ENCODE measurements at regions not wholly inside any gene's neighbourhood (a gene's known extent, or its start where the extent isn't known, plus 50 kb on each side); places are given as distances from the start of the nearest gene placed in this dataset.

GRCh38 chr13:112324116-112324515 is 52.0 kb upstream of the SPACA7 start:
- Histone ChIP-seq H3K9ac (ENCODE audit: low read length) (no peak overlapping the region), H3K23ac (ENCODE audit: low read length) (no peak overlapping the region), H3K79me1 (ENCODE audit: low read length) (no peaks in the 10 kb centered on the region), H3K27ac (ENCODE audit: low read depth, low read length) (no peak overlapping the region), H3K4ac (ENCODE audit: low read depth, low read length) (no peak overlapping the region), H2BK5ac (ENCODE audit: low read depth, low read length, poor library complexity) (no peak overlapping the region), H4K91ac (ENCODE audit: low read depth, low read length) (no peak overlapping the region), H4K8ac (ENCODE audit: low read depth, low read length) (no peak overlapping the region), H2BK120ac (ENCODE audit: insufficient read depth, low read length, poor library complexity) (no peak overlapping the region), H3K4me3 (ENCODE audit: low read depth, low read length) (no peak overlapping the region), H2AFZ (ENCODE audit: insufficient read depth, low read length, poor library complexity) (no peak overlapping the region), H3K4me2 (ENCODE audit: low read length) (no peak overlapping the region), H4K12ac (ENCODE audit: low read depth, low read length) (no peak overlapping the region), H3K36me3 (ENCODE audit: control insufficient read depth in 1 of 2, insufficient read depth in 2 of 2, low read length in 2 of 2) (no peaks in the 10 kb centered on the region), H3K18ac (ENCODE audit: low read length) (no peak overlapping the region), H3K4me1 (ENCODE audit: control insufficient read depth in 1 of 2, insufficient read depth in 2 of 2, low read length in 2 of 2) (no peaks in the 10 kb centered on the region), H3K79me2 (ENCODE audit: control insufficient read depth, insufficient read depth, low read length, poor library complexity) (no peaks in the 10 kb centered on the region), H2AK5ac (ENCODE audit: low read length) (no peak overlapping the region), H3K9me3 (ENCODE audit: insufficient read depth, low read depth, low read length) (peaks cover 6% of the 10 kb centered on the region), H3K27me3 (ENCODE audit: insufficient read depth, low read length) (no peaks in the 10 kb centered on the region), H3K14ac (ENCODE audit: low read length) (no peak overlapping the region), H2BK12ac (ENCODE audit: low read length) (no peak overlapping the region)
- WGBS (ENCODE audit: extremely low coverage, insufficient coverage, insufficient read length) = no CpG with 5 or more reads among the region's 16 CpGs
- DNase-seq = no peak

GRCh38 chr13:112325142-112325808 is 50.9 kb upstream of the SPACA7 start:
- Histone ChIP-seq H3K79me1 (ENCODE audit: low read length) (no peaks in the 10 kb centered on the region), H3K4me2 (ENCODE audit: low read length) (no peak overlapping the region), H4K91ac (ENCODE audit: low read depth, low read length) (no peak overlapping the region), H3K9ac (ENCODE audit: low read length) (no peak overlapping the region), H3K27ac (ENCODE audit: low read depth, low read length) (no peak overlapping the region), H3K9me3 (ENCODE audit: insufficient read depth, low read depth, low read length) (peaks cover 2% of the 10 kb centered on the region), H4K8ac (ENCODE audit: low read depth, low read length) (no peak overlapping the region), H2BK12ac (ENCODE audit: low read length) (no peak overlapping the region), H2AK5ac (ENCODE audit: low read length) (no peak overlapping the region), H3K23ac (ENCODE audit: low read length) (no peak overlapping the region), H3K4me3 (ENCODE audit: low read depth, low read length) (no peak overlapping the region), H3K27me3 (ENCODE audit: insufficient read depth, low read length) (no peaks in the 10 kb centered on the region), H2BK5ac (ENCODE audit: low read depth, low read length, poor library complexity) (no peak overlapping the region), H2AFZ (ENCODE audit: insufficient read depth, low read length, poor library complexity) (no peak overlapping the region), H3K79me2 (ENCODE audit: control insufficient read depth, insufficient read depth, low read length, poor library complexity) (no peaks in the 10 kb centered on the region), H3K18ac (ENCODE audit: low read length) (no peak overlapping the region), H3K14ac (ENCODE audit: low read length) (no peak overlapping the region), H4K12ac (ENCODE audit: low read depth, low read length) (no peak overlapping the region), H2BK120ac (ENCODE audit: insufficient read depth, low read length, poor library complexity) (no peak overlapping the region), H3K4me1 (ENCODE audit: control insufficient read depth in 1 of 2, insufficient read depth in 2 of 2, low read length in 2 of 2) (no peaks in the 10 kb centered on the region), H3K36me3 (ENCODE audit: control insufficient read depth in 1 of 2, insufficient read depth in 2 of 2, low read length in 2 of 2) (no peaks in the 10 kb centered on the region), H3K4ac (ENCODE audit: low read depth, low read length) (no peak overlapping the region)
- no peak for DNase-seq
- WGBS (ENCODE audit: extremely low coverage, insufficient coverage, insufficient read length) = no CpG with 5 or more reads among the region's 26 CpGs

- no peak overlapping the region for H2AK5ac ChIP-seq (ENCODE audit: low read length)
- H3K4me1 ChIP-seq (ENCODE audit: control insufficient read depth in 1 of 2, insufficient read depth in 2 of 2, low read length in 2 of 2) = peaks cover 0 to 2% of the 10 kb centered on the region in 2 experiments
- H3K23ac ChIP-seq (ENCODE audit: low read length) = no peak overlapping the region
- H3K4me3 ChIP-seq (ENCODE audit: low read depth, low read length) = no peak overlapping the region
- H3K14ac ChIP-seq (ENCODE audit: low read length) = no peak overlapping the region
- WGBS (ENCODE audit: extremely low coverage, insufficient coverage, insufficient read length) = no CpG with 5 or more reads among the region's 26 CpGs
- no peak overlapping the region for H3K4ac ChIP-seq (ENCODE audit: low read depth, low read length)
- no peak overlapping the region for H4K12ac ChIP-seq (ENCODE audit: low read depth, low read length)
- H2AFZ ChIP-seq (ENCODE audit: insufficient read depth, low read length, poor library complexity) = no peak overlapping the region
- H3K9ac ChIP-seq (ENCODE audit: low read length) = no peak overlapping the region
- no peak overlapping the region for H3K27ac ChIP-seq (ENCODE audit: low read depth, low read length)
- peaks cover 1% of the 10 kb centered on the region for H3K9me3 ChIP-seq (ENCODE audit: insufficient read depth, low read depth, low read length)
- no peaks in the 10 kb centered on the region for H3K79me2 ChIP-seq (ENCODE audit: control insufficient read depth, insufficient read depth, low read length, poor library complexity)
- no peak overlapping the region for H4K91ac ChIP-seq (ENCODE audit: low read depth, low read length)
- no peak for DNase-seq
- H4K8ac ChIP-seq (ENCODE audit: low read depth, low read length) = no peak overlapping the region
- H2BK5ac ChIP-seq (ENCODE audit: low read depth, low read length, poor library complexity) = no peak overlapping the region
- no peak overlapping the region for H2BK120ac ChIP-seq (ENCODE audit: insufficient read depth, low read length, poor library complexity)
- H3K4me2 ChIP-seq (ENCODE audit: low read length) = no peak overlapping the region
- H3K27me3 ChIP-seq (ENCODE audit: insufficient read depth, low read length) = peaks cover 5% of the 10 kb centered on the region
- no peaks in the 10 kb centered on the region for H3K79me1 ChIP-seq (ENCODE audit: low read length)
- H2BK12ac ChIP-seq (ENCODE audit: low read length) = no peak overlapping the region
- H3K18ac ChIP-seq (ENCODE audit: low read length) = no peak overlapping the region
- no peaks in the 10 kb centered on the region for H3K36me3 ChIP-seq (ENCODE audit: control insufficient read depth in 1 of 2, insufficient read depth in 2 of 2, low read length in 2 of 2)
Measured at GRCh38 chr13:112325920-112326645, 50.1 kb upstream of the SPACA7 start.

Measured in trophoblast cell (in vitro differentiated cells and primary cell).